HEK293 (cell line): ENCODE measurements at regions not wholly inside any gene's neighbourhood (a gene's known extent, or its start where the extent isn't known, plus 50 kb on each side); places are given as distances from the start of the nearest gene placed in this dataset.

Experiments used
- CTCF ChIA-PET: fragments of 350-600 bp; formaldehyde crosslinking; extraction: SDS; loops from one replicate; lab custom pipeline; 2021; ENCODE audit warnings: antibody characterized with exemption; lab: Yijun Ruan, JAX
- POLR2A ChIA-PET: fragments of 300-600 bp; formaldehyde crosslinking; extraction: SDS; loops from one replicate; lab custom pipeline; 2020; ENCODE audit warnings: antibody characterized with exemption, inconsistent platforms; lab: Yijun Ruan, JAX
- H3K27ac ChIP-seq: fragments of 200-500 bp; sonication (Bioruptor generic); 2 replicates; pipeline ENCODE4 v1.5.1; 2014; ENCODE audit warnings: low read depth, low read length, control low read depth, inconsistent platforms; ENCODE audit errors: extremely low read depth
- H3K36me3 ChIP-seq, 2 experiments: fragments of 200-500 bp in 1 of 2; sonication (Bioruptor generic) in 1 of 2; 1 replicate in 1 of 2; 2 replicates in 1 of 2; pipeline ENCODE4 v1.5.1; 2014 to 2017; ENCODE audit warnings: inconsistent platforms in 2 of 2, low read length in 2 of 2; ENCODE audit not compliant: control insufficient read depth in 2 of 2, insufficient read depth in 1 of 2
- H3K4me1 ChIP-seq: fragments of 200-500 bp; sonication (Bioruptor generic); 2 replicates; pipeline ENCODE4 v1.5.1; 2014; ENCODE audit warnings: mild to moderate bottlenecking, low read length, inconsistent platforms; ENCODE audit not compliant: control insufficient read depth, insufficient read depth
- H3K4me3 ChIP-seq: 2 replicates; pipeline ENCODE4 v1.5.1; 2011; ENCODE audit warnings: low read depth, mild to moderate bottlenecking, control low read depth, low read length, moderate library complexity
- H3K9me3 ChIP-seq: fragments of 200-500 bp; sonication (Bioruptor generic); 2 replicates; pipeline ENCODE4 v1.5.1; 2014; ENCODE audit warnings: low read depth, low read length, inconsistent platforms; ENCODE audit not compliant: control insufficient read depth, insufficient read depth
- KLF8 ChIP-seq: fragments of 450-650 bp; formaldehyde crosslinking; IDR thresholded peaks from 2 replicates; pipeline ENCODE4 v1.5.1; 2016; ENCODE audit warnings: missing biosample characterization, missing genetic modification characterization
- PBX3 ChIP-seq: sonication (generic); formaldehyde crosslinking; IDR thresholded peaks from 2 replicates; pipeline ENCODE4 v1.8.1; 2022; ENCODE audit warnings: mild to moderate bottlenecking, moderate library complexity, missing genetic modification reagents
- TRIM28 ChIP-seq: IDR thresholded peaks from 2 replicates; pipeline ENCODE4 v1.6.1; 2011; ENCODE audit warnings: low read length, control low read depth, borderline replicate concordance
- ZBTB10 ChIP-seq: fragments of 450-650 bp; formaldehyde crosslinking; IDR thresholded peaks from 2 replicates; pipeline ENCODE4 v1.5.1; 2016; ENCODE audit warnings: missing biosample characterization, missing genetic modification characterization
- ZBTB6 ChIP-seq: fragments of 450-650 bp; formaldehyde crosslinking; IDR thresholded peaks from 2 replicates; pipeline ENCODE4 v1.5.1; 2017; ENCODE audit warnings: missing biosample characterization, missing genetic modification characterization
- ZNF133 ChIP-seq: fragments of 450-650 bp; formaldehyde crosslinking; IDR thresholded peaks from 2 replicates; pipeline ENCODE4 v1.5.1; 2016; ENCODE audit warnings: missing biosample characterization, missing genetic modification characterization
- ZNF138 ChIP-seq: fragments of 450-650 bp; formaldehyde crosslinking; IDR thresholded peaks from 2 replicates; pipeline ENCODE4 v1.5.1; 2016; ENCODE audit warnings: missing biosample characterization, missing genetic modification characterization, borderline replicate concordance
- ZNF16 ChIP-seq: fragments of 450-650 bp; formaldehyde crosslinking; IDR thresholded peaks from 2 replicates; pipeline ENCODE4 v1.5.1; 2016; ENCODE audit warnings: low read depth, missing biosample characterization, missing genetic modification characterization
- ZNF2 ChIP-seq: fragments of 450-650 bp; formaldehyde crosslinking; IDR thresholded peaks from 2 replicates; pipeline ENCODE4 v1.5.1; 2016; ENCODE audit warnings: missing biosample characterization, missing genetic modification characterization
- ZNF24 ChIP-seq: fragments of 450-650 bp; formaldehyde crosslinking; IDR thresholded peaks from 2 replicates; pipeline ENCODE4 v1.5.1; 2016; ENCODE audit warnings: missing biosample characterization, missing genetic modification characterization
- ZNF341 ChIP-seq: fragments of 450-650 bp; formaldehyde crosslinking; IDR thresholded peaks from 2 replicates; pipeline ENCODE4; 2016; ENCODE audit warnings: low read depth, missing biosample characterization, missing genetic modification characterization
- ZNF350 ChIP-seq: fragments of 450-650 bp; formaldehyde crosslinking; IDR thresholded peaks from 2 replicates; pipeline ENCODE4 v1.5.0; 2017; ENCODE audit warnings: missing biosample characterization, mild to moderate bottlenecking, missing genetic modification characterization
- ZNF501 ChIP-seq: fragments of 450-650 bp; formaldehyde crosslinking; IDR thresholded peaks from 2 replicates; pipeline ENCODE4 v1.5.1; 2016; ENCODE audit warnings: missing biosample characterization, missing genetic modification characterization
- ZNF518A ChIP-seq: fragments of 450-650 bp; formaldehyde crosslinking; conservative IDR thresholded peaks from 2 replicates; pipeline ENCODE4 v1.5.1; 2016; ENCODE audit warnings: low read depth, missing biosample characterization, missing genetic modification characterization
- ZNF561 ChIP-seq: fragments of 450-650 bp; IDR thresholded peaks from 2 replicates; pipeline ENCODE4 v1.5.1; 2018; ENCODE audit warnings: missing biosample characterization, missing genetic modification characterization, borderline replicate concordance
- ZNF621 ChIP-seq: fragments of 450-650 bp; formaldehyde crosslinking; IDR thresholded peaks from 2 replicates; pipeline ENCODE4 v1.5.1; 2017; ENCODE audit warnings: missing biosample characterization, missing genetic modification characterization
- ZNF624 ChIP-seq: fragments of 450-650 bp; formaldehyde crosslinking; IDR thresholded peaks from 2 replicates; pipeline ENCODE4 v1.5.1; 2017; ENCODE audit warnings: missing biosample characterization, missing genetic modification characterization
- ZNF626 ChIP-seq: fragments of 450-650 bp; sonication (Bioruptor Pico); formaldehyde crosslinking; IDR thresholded peaks from 2 replicates; pipeline ENCODE4 v1.5.1; 2018; ENCODE audit warnings: missing biosample characterization, missing genetic modification characterization, inconsistent platforms
- ZNF660 ChIP-seq: fragments of 450-650 bp; IDR thresholded peaks from 2 replicates; pipeline ENCODE4 v1.5.1; 2018; ENCODE audit warnings: missing biosample characterization, mild to moderate bottlenecking, missing genetic modification characterization
- ZNF776 ChIP-seq: fragments of 450-650 bp; formaldehyde crosslinking; IDR thresholded peaks from 2 replicates; pipeline ENCODE4 v1.5.0; 2017; ENCODE audit warnings: missing biosample characterization, missing genetic modification characterization, borderline replicate concordance
- ZNF791 ChIP-seq: fragments of 450-650 bp; formaldehyde crosslinking; IDR thresholded peaks from 2 replicates; pipeline ENCODE4 v1.5.1; 2016; ENCODE audit warnings: missing biosample characterization, missing genetic modification characterization
- ZNF830 ChIP-seq: fragments of 450-650 bp; IDR thresholded peaks from 2 replicates; pipeline ENCODE4 v1.5.0; 2018; ENCODE audit warnings: missing biosample characterization, missing genetic modification characterization, low read depth, mild to moderate bottlenecking, moderate library complexity
- ZSCAN5A ChIP-seq: fragments of 450-650 bp; formaldehyde crosslinking; IDR thresholded peaks from 2 replicates; pipeline ENCODE4 v1.5.1; 2016; ENCODE audit warnings: missing biosample characterization, missing genetic modification characterization

- TF ChIP-seq ZNF624 (tag by site-specific recombination) = no peak
- TF ChIP-seq KLF8 (tag by site-specific recombination) = no peak
- TF ChIP-seq ZNF791 (tag by site-specific recombination) = no peak
- TF ChIP-seq ZNF2 (tag by site-specific recombination) = no peak
- no peak for TF ChIP-seq ZBTB10 (tag by site-specific recombination)
- TF ChIP-seq ZNF341 (tag by site-specific recombination) = no peak
- TF ChIP-seq ZSCAN5A (tag by site-specific recombination) = no peak
- no peak for TF ChIP-seq ZNF16 (tag by site-specific recombination)
- TF ChIP-seq ZNF350 (tag by site-specific recombination) = no peak
- no peak for TF ChIP-seq ZNF626
- TF ChIP-seq ZNF561 = no peak
These were observed 128.4 kb downstream of the ANXA1 start (continued) for GRCh38 chr9:73280113-73280512.

- POLR2A ChIA-PET = no interaction called here
- H3K36me3 ChIP-seq = no peaks in the 10 kb centered on the region
- H3K4me3 ChIP-seq = no peak overlapping the region
- no peak overlapping the region for H3K27ac ChIP-seq
- H3K9me3 ChIP-seq = no peaks in the 10 kb centered on the region
- CTCF ChIA-PET = no interaction called here
- H3K4me1 ChIP-seq = no peaks in the 10 kb centered on the region
- TF ChIP-seq ZNF621 (no peak), TRIM28 (no peak), ZNF501 (tag by site-specific recombination) (no peak), ZNF518A (tag by site-specific recombination) (no peak), ZNF133 (tag by site-specific recombination) (no peak), ZBTB10 (tag by site-specific recombination) (no peak), ZNF830 (tag by site-specific recombination) (no peak), ZNF341 (tag by site-specific recombination) (no peak), PBX3 (CRISPR knock-in tag) (no peak), ZNF776 (tag by site-specific recombination) (no peak), KLF8 (tag by site-specific recombination) (no peak), ZNF138 (no peak), ZNF16 (tag by site-specific recombination) (no peak), ZNF660 (tag by site-specific recombination) (no peak), ZBTB6 (tag by site-specific recombination) (no peak), ZNF24 (tag by site-specific recombination) (no peak)
These were observed 132.7 kb downstream of the ANXA1 start for GRCh38 chr9:73284377-73284776.
